ENCODE measurements at regions not wholly inside any gene's neighbourhood (a gene's known extent, or its start where the extent isn't known, plus 50 kb on each side); places are given as distances from the start of the nearest gene placed in this dataset.

DNA sequence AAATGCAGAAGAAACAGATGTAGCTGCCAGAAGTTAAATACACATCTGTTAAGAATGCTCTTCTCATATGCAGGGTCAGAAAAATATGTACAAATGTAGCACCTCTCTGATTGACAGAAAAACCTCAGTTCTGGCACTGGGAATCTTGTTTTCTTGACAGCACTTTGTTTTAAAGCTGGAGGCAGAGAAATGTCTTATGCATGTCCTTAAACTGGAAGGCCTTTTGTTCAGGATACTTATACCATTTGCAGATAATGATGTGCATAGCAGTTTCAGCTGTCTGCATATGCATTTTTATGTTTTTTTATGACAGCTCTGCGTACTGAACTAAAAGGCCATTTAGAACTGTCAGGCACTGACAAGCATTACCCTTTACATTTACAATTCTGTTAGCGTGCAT lies 567.9 kb downstream of the EBF1 start:
- TF ChIP-seq, protein P1, sequence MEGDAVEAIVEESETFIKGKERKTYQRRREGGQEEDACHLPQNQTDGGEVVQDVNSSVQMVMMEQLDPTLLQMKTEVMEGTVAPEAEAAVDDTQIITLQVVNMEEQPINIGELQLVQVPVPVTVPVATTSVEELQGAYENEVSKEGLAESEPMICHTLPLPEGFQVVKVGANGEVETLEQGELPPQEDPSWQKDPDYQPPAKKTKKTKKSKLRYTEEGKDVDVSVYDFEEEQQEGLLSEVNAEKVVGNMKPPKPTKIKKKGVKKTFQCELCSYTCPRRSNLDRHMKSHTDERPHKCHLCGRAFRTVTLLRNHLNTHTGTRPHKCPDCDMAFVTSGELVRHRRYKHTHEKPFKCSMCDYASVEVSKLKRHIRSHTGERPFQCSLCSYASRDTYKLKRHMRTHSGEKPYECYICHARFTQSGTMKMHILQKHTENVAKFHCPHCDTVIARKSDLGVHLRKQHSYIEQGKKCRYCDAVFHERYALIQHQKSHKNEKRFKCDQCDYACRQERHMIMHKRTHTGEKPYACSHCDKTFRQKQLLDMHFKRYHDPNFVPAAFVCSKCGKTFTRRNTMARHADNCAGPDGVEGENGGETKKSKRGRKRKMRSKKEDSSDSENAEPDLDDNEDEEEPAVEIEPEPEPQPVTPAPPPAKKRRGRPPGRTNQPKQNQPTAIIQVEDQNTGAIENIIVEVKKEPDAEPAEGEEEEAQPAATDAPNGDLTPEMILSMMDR (IDR thresholded peaks at IDR 0.05; ENCODE audit: insufficient read depth, low read length, poor library complexity, severe bottlenecking), result no peak
- no peaks in the 10 kb centered on the region for H3K36me3 ChIP-seq (ENCODE audit: control insufficient read depth, insufficient read depth, low read length)
- no peak for DNase-seq (ENCODE audit: extremely low read depth, insufficient read length)

DNA sequence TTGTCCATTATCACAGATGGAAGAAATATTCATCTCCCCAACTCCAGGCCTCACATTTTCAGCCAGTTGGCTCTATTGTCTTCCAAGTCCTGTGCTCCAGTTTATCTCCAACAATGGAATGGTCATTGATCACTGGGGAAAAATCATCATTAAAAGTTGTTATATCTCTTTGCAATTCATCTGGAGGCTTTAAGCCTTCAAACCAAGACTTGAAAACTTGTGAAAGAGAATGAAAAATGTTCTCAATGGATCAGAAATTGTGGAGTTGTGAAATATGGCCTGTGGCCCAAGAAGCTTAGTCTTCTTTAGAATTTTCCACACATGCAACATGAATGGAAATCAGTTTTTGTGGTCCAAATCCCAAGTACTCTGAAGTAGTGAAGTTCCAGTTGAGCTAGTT lies 569.6 kb downstream of the EBF1 start:
- no peak for DNase-seq (ENCODE audit: extremely low read depth, insufficient read length)
- Histone ChIP-seq H3K36me3 (ENCODE audit: control insufficient read depth, insufficient read depth, low read length) (no peaks in the 10 kb centered on the region), H3K4me3 (replicated peaks; ENCODE audit: low read depth, low read length) (no peak overlapping the region), H3K27me3 (replicated peaks; ENCODE audit: control insufficient read depth, insufficient read depth, low read length) (no peaks in the 10 kb centered on the region; the same call in 1 of the 2 replicates)
- TF ChIP-seq, protein P1 (IDR thresholded peaks at IDR 0.05; ENCODE audit: insufficient read depth, low read length, poor library complexity, severe bottlenecking), result no peak

More for the DNA sequence above, 567.9 kb downstream of the EBF1 start:
- Histone ChIP-seq H3K4me3 (replicated peaks; ENCODE audit: low read depth, low read length) (no peak overlapping the region), H3K27me3 (replicated peaks; ENCODE audit: control insufficient read depth, insufficient read depth, low read length) (no peaks in the 10 kb centered on the region; the same call in 1 of the 2 replicates)

DNA sequence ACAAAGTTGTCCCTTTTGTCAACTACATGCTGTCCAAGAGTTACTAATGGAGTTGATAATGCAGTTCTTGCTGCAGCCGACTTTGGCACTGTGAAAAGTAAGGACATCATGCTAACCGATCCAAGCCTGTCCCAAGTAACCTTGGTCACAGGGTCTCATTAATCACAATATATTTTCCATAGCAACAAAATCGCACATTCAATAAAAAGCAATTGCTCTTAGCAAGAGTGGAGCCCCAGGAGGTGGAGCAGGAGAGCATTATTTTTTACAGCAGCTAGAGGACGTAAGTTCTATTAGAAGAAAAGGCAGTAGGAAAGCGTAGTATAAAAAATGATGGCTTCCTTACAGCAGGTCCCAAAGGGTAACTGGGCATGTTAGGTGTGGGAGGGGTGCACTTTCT lies 570.3 kb downstream of the EBF1 start:
- H3K36me3 ChIP-seq (ENCODE audit: control insufficient read depth, insufficient read depth, low read length), result no peaks in the 10 kb centered on the region
- no peak for DNase-seq (ENCODE audit: extremely low read depth, insufficient read length)
- TF ChIP-seq, protein P1 (IDR thresholded peaks at IDR 0.05; ENCODE audit: insufficient read depth, low read length, poor library complexity, severe bottlenecking), result no peak
- no peaks in the 10 kb centered on the region; the same call in 1 of the 2 replicates for H3K27me3 ChIP-seq (replicated peaks; ENCODE audit: control insufficient read depth, insufficient read depth, low read length)
- H3K4me3 ChIP-seq (replicated peaks; ENCODE audit: low read depth, low read length), result no peak overlapping the region

DNA sequence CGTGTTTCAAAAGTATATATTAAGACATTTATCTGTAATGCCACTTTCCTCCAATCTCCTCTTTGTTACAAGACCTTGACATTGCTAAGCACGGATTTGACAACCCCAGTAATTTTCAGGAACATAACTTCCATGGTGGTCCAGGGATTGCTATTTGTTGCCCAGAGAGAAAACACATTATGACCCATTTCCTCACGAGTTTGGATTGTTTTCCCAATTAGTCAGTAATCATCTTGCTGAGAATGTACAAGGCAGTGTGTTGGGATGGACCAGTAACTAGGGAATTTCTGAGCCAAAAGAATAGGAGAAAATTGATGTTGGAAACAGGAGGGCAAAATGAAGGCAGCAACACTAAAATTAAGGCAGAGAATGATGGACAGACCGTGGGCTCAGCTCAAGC lies 574.1 kb downstream of the EBF1 start:
- no peak overlapping the region for H3K4me3 ChIP-seq (replicated peaks; ENCODE audit: low read depth, low read length)
- no peak for DNase-seq (ENCODE audit: extremely low read depth, insufficient read length)

DNA sequence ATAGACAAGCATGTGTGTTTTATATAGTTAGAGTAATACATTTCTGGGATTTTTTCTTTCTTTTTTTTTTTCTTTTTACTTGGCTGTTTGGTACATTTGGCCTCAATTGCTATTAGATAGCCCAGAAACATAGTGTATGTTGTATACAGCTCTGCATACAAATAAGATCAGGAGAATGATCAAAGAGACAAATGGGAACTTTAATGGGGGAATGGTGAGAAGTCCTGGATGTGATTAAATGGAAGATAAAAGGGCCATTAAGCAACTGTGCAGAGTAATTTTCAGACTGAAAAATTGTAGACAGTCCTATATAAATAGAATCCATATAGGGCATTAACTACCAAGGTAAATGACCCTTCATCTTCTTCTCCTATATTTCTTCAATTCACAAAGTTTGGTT lies 575.6 kb downstream of the EBF1 start:
- H3K27me3 ChIP-seq (replicated peaks; ENCODE audit: control insufficient read depth, insufficient read depth, low read length), result no peaks in the 10 kb centered on the region
- TF ChIP-seq, protein P1 (IDR thresholded peaks at IDR 0.05; ENCODE audit: insufficient read depth, low read length, poor library complexity, severe bottlenecking), result no peak
- DNase-seq (ENCODE audit: extremely low read depth, insufficient read length), result no peak
- no peak overlapping the region for H3K4me3 ChIP-seq (replicated peaks; ENCODE audit: low read depth, low read length)
- no peaks in the 10 kb centered on the region for H3K36me3 ChIP-seq (ENCODE audit: control insufficient read depth, insufficient read depth, low read length)

More for the DNA sequence above, 574.1 kb downstream of the EBF1 start:
- no peaks in the 10 kb centered on the region for H3K27me3 ChIP-seq (replicated peaks; ENCODE audit: control insufficient read depth, insufficient read depth, low read length)
- TF ChIP-seq, protein P1 (IDR thresholded peaks at IDR 0.05; ENCODE audit: insufficient read depth, low read length, poor library complexity, severe bottlenecking), result no peak
- H3K36me3 ChIP-seq (ENCODE audit: control insufficient read depth, insufficient read depth, low read length), result no peaks in the 10 kb centered on the region

DNA sequence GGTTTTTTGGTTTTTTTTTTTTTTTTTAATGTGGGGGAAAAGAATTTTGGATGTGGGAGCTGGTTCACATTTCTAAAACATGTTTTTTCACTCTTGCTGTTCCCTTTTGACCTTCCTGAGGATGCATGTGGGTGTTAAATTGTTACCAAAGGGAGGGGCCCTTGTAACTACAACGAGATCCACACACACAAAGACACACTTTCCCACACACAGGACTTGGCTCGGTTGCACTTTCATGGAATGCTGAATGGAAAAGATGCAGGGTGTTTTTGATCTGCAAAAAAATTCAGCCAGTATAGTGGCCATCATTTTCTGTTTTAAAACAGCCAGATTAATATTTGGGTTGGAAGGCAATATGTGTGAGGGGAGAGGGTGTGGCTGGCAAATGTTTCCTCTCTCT lies 576.9 kb downstream of the EBF1 start:
- no peak overlapping the region for H3K4me3 ChIP-seq (replicated peaks; ENCODE audit: low read depth, low read length)
- TF ChIP-seq, protein P1 (IDR thresholded peaks at IDR 0.05; ENCODE audit: insufficient read depth, low read length, poor library complexity, severe bottlenecking), result no peak
- no peaks in the 10 kb centered on the region for H3K36me3 ChIP-seq (ENCODE audit: control insufficient read depth, insufficient read depth, low read length)
- DNase-seq (ENCODE audit: extremely low read depth, insufficient read length), result no peak
- no peaks in the 10 kb centered on the region for H3K27me3 ChIP-seq (replicated peaks; ENCODE audit: control insufficient read depth, insufficient read depth, low read length)

Data from GM06990 (cell line).